LNCAP (cell line): ENCODE measurements at regions not wholly inside any gene's neighbourhood (a gene's known extent, or its start where the extent isn't known, plus 50 kb on each side); places are given as distances from the start of the nearest gene placed in this dataset.

Experiments
- TF ChIP-seq, protein P1 (sequence below): fragments of 450-650 bp; IDR thresholded peaks from 2 replicates; pipeline ENCODE4 v1.5.1; 2017; ENCODE audit warnings: mild to moderate bottlenecking

DNA sequence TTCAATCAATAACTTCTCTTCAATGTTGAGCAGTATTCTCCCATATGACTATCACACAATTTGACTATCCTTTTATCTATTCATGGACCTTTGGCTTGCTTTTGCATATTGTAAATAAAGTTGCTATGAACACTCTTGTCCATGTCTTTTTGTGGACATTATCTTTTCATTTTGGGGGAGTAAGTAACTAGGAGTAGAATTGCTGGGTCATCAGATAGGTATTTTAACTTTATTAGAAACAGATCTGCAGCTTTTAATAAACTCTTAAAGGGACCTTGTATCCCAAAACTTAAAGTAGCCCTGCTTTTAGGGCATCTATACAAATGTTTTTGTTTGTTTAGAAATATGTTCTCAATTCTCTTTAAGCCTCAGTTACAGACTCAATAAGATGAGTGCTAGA lies 614.2 kb upstream of the CITED2 start:
- TF ChIP-seq, protein P1, sequence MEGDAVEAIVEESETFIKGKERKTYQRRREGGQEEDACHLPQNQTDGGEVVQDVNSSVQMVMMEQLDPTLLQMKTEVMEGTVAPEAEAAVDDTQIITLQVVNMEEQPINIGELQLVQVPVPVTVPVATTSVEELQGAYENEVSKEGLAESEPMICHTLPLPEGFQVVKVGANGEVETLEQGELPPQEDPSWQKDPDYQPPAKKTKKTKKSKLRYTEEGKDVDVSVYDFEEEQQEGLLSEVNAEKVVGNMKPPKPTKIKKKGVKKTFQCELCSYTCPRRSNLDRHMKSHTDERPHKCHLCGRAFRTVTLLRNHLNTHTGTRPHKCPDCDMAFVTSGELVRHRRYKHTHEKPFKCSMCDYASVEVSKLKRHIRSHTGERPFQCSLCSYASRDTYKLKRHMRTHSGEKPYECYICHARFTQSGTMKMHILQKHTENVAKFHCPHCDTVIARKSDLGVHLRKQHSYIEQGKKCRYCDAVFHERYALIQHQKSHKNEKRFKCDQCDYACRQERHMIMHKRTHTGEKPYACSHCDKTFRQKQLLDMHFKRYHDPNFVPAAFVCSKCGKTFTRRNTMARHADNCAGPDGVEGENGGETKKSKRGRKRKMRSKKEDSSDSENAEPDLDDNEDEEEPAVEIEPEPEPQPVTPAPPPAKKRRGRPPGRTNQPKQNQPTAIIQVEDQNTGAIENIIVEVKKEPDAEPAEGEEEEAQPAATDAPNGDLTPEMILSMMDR = no peak

DNA sequence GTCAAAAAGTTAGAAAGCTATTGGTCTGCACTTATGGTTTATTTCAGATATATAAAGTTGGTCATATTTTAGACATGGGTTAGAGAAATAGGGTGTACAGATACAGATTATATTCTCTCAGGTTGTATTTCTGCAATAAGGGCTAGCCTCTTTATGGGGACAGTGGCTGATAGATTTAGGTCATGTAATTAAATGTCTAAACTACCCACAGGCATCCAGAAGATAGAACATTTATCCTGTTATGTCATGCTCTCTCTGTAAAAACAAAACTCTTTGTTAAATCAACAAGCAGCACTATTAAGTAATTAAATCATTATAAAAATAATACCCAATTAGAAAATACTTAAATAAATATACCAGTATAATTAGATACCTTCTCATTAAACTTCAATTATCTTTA lies 612.6 kb upstream of the CITED2 start:
- TF ChIP-seq, protein P1 = no peak

DNA sequence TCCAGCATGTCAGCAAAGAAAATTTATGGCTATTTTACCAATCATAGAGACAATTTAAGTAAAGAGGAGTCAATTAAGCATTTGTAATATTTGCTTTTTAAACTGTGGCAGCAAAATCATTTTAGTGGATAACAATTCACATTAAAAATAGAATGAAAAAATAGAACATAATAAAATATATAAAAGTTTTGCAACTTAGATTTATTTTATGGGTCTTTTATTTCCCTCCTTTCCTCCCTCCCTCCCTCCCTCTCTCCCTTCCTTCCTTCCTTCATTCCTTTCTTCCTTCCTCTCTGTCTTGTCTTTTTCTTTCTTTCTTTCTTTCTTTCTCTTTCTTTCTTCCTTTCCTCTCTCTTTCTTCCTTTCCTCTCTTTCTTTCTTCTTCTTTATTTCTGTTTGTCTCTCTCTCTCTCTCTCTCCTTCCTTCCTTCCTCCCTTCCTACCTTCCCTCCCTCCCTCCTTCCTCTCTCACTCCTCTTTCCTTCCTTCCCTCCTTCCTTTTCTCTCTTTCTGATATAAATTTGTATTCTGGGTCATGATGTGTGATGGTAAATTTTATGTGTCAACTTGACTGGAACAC lies 610.9 kb upstream of the CITED2 start:
- TF ChIP-seq, protein P1 = no peak

DNA sequence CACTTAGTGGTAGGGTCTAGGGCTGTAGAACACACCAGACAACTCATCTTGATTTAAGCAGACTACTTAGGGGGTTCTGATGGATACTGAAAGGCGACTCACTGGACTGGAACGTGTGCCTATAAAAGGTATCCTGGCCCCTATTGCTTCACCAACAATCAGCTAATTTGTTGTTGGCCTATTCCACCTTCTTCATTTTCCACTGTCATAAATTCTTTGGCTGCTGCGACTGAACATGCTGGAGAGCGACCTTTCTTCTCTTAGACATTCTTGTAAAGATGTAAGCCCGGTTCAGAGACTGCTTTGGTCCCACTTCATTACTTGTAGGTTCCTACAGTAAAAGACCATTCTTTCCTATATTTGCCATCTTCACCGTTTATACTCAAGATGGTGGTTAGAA lies 609.9 kb upstream of the CITED2 start:
- TF ChIP-seq, protein P1 = no peak

DNA sequence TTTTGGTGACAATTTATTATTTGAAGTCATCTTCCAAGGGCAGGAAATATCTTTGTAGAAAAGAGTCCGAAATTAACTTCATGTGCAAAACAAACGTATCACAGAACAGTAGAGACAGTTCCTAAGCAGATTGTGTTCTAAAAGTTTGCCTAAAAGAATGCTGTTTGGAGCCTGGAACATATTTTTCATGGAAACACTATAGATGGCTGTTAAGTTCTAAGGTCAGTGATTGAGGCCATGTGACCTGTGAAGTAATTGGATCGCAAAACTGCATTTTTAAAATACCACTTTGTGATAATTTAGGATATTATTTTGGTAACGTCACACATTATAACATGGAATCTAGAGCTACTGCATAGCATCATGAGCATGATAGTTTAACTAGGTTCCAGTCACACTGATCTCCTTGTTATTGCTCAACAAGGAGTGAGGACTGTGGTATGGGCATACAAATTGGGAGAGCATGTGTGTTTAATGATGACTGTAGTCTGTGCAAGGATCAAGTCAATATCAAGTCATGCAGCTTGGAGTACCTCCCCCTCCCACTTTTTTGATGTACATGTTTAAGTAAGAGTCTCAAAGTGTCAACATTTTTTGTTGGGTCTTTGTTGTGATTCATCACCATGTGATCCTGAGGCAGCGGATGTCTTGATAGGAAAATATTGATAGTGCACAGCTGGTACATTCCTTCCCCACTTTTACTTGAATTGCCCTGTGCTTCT lies 609.3 kb upstream of the CITED2 start:
- TF ChIP-seq, protein P1 = no peak

DNA sequence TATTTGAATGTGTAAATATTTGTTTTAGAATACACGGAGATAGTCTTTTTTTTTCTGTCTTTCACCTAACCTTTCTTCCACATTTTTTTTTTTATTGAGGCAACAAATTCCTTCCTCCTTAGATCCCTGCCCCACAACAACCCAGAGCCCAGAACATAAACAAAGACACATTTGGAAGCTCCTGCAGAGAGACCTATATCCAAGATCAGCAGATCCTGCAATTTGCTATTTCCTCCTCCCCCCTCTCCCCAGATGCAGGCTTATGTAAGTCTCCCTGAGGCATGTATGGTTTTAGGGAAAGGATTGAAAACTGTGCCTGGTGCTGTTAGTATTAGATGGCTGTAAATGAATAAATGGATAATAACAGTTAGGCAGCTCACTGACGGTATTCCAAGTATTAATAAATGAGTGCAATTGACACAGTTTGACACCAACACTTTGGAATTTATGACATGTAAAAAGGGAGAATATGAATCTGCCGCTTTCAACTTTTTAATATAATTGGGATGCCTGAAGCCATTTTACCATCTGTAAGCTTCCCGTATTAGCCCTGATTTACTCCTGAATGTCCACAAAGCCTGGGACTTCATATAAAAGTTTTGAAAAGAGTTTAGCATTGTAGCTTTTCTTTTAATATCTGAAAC lies 608.3 kb upstream of the CITED2 start:
- TF ChIP-seq, protein P1 = no peak

DNA sequence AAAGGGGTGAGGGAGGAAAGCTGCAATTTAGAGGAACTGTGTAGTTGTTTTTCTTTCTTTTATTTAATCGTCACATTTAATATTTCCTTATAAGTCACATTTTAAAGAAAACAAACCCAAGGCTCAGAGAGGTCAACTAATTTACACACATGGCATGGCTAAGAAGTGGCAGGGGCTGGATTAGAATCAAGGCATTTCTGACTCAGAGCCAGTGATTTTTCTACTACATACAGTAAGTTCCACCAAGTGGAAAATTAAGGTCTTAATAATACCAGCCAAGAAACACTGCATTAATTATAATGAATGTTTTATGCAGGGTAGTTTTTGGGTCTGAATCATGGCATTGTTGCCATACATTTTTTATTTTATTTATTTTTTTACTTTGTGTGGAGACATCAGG lies 607.7 kb upstream of the CITED2 start:
- TF ChIP-seq, protein P1 = no peak
